MM.1S (cell line): ENCODE measurements at regions not wholly inside any gene's neighbourhood (a gene's known extent, or its start where the extent isn't known, plus 50 kb on each side); places are given as distances from the start of the nearest gene placed in this dataset.

Experiments used
- DNase-seq: peaks from one replicate; pipeline ENCODE4 v3.0.0-alpha.2; 2015
- H2AFZ ChIP-seq: fragments of 300-600 bp; sonication (generic); 2 replicates; pipeline ENCODE4 v1.6.0; 2016; ENCODE audit warnings: antibody characterized with exemption, low read length
- H3F3A ChIP-seq: fragments of 300-600 bp; sonication (generic); 2 replicates; pipeline ENCODE4 v1.6.1; 2016; ENCODE audit warnings: mild to moderate bottlenecking, antibody characterized with exemption, low read length, moderate library complexity, mixed read lengths; ENCODE audit not compliant: insufficient read depth
- H3K27ac ChIP-seq: fragments of 300-600 bp; sonication (generic); 2 replicates; pipeline ENCODE4 v1.5.1; 2016; ENCODE audit warnings: mild to moderate bottlenecking, low read length
- H3K27me3 ChIP-seq: fragments of 300-600 bp; sonication (generic); replicated peaks from 2 replicates; pipeline ENCODE4 v1.6.0; 2016; ENCODE audit warnings: low read length; ENCODE audit not compliant: insufficient read depth
- H3K36me3 ChIP-seq: fragments of 300-600 bp; sonication (generic); replicated peaks from 2 replicates; pipeline ENCODE4 v1.6.1; 2016; ENCODE audit warnings: mild to moderate bottlenecking, low read length, mixed read lengths; ENCODE audit not compliant: insufficient read depth
- H3K4me1 ChIP-seq: fragments of 300-600 bp; sonication (generic); 2 replicates; pipeline ENCODE4 v1.6.1; 2016; ENCODE audit warnings: low read length, mixed read lengths
- H3K4me2 ChIP-seq: fragments of 300-600 bp; sonication (generic); 2 replicates; pipeline ENCODE4 v1.6.0; 2016; ENCODE audit warnings: low read depth, low read length
- H3K4me3 ChIP-seq: fragments of 300-600 bp; sonication (generic); 2 replicates; pipeline ENCODE4 v1.5.1; 2016; ENCODE audit warnings: low read length, mixed read lengths
- H3K79me2 ChIP-seq: fragments of 300-600 bp; sonication (generic); 2 replicates; pipeline ENCODE4 v1.6.1; 2016; ENCODE audit warnings: mixed run types, low read length, mixed read lengths
- H3K9ac ChIP-seq: fragments of 300-600 bp; sonication (generic); 2 replicates; pipeline ENCODE4 v1.6.1; 2016; ENCODE audit warnings: low read length, mixed read lengths
- H3K9me2 ChIP-seq: fragments of 300-600 bp; sonication (generic); replicated peaks from 2 replicates; pipeline ENCODE4 v1.6.1; 2016; ENCODE audit warnings: mild to moderate bottlenecking, low read length, mixed read lengths; ENCODE audit not compliant: insufficient read depth
- H3K9me3 ChIP-seq: fragments of 300-600 bp; sonication (generic); replicated peaks from 2 replicates; pipeline ENCODE4 v1.6.1; 2016; ENCODE audit warnings: mild to moderate bottlenecking, low read length, mixed read lengths; ENCODE audit not compliant: insufficient read depth
- H4K20me1 ChIP-seq: fragments of 300-600 bp; sonication (generic); 2 replicates; pipeline ENCODE4 v1.6.1; 2016; ENCODE audit warnings: mild to moderate bottlenecking, low read length, moderate library complexity, mixed read lengths; ENCODE audit not compliant: insufficient read depth
- EZH2 ChIP-seq: fragments of 300-600 bp; sonication (generic); optimal IDR thresholded peaks from 2 replicates; pipeline ENCODE3; 2017; ENCODE audit warnings: low read depth, mild to moderate bottlenecking, antibody characterized with exemption, low read length, mixed read lengths
- EZH2phosphoT487 ChIP-seq: fragments of 300-600 bp; sonication (generic); IDR thresholded peaks from 2 replicates; pipeline ENCODE4 v1.6.1; 2018; ENCODE audit warnings: antibody characterized with exemption, low read length
- TF ChIP-seq, protein P1 (sequence below): fragments of 300-600 bp; sonication (generic); IDR thresholded peaks from 2 replicates; pipeline ENCODE4 v1.5.1; 2016; ENCODE audit warnings: antibody characterized with exemption, low read length, mixed read lengths

DNA sequence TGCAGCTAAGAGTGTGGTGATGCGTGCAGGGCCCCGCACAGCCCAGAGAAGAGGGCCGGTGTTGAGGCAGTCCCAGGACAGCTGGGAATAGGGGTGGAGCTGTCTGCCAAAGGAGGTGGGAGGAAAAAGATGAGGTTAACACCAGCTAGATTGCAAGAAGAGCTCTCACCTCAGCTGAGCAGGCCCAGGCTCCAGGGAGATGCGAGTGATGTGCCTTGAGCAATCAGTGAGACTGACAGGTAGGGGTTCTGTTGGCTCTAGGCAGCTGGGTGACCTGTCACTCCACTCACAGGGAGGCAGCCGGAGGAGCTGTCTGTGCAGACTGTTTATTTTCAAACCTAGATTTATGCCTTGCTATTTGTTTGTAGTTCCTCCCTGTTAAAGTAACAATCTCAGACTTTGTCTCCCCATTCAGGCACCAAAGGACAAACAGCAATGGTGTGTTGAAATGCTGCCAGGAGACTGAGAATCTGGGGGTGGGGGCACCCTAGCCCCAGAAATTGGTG lies 205.1 kb upstream of the CXCL12 start:
- H3K9me3 ChIP-seq: no peaks in the 10 kb centered on the region
- H4K20me1 ChIP-seq: no peaks in the 10 kb centered on the region
- H3K4me2 ChIP-seq: no peak overlapping the region
- no peaks in the 10 kb centered on the region for H3K27me3 ChIP-seq
- H3K36me3 ChIP-seq: no peaks in the 10 kb centered on the region
- H3K9me2 ChIP-seq: no peaks in the 10 kb centered on the region
- no peak overlapping the region for H3K9ac ChIP-seq
- H2AFZ ChIP-seq: no peak overlapping the region
- no peaks in the 10 kb centered on the region for H3K4me1 ChIP-seq
- no peaks in the 10 kb centered on the region for H3K79me2 ChIP-seq
- DNase-seq: no peak
- no peaks in the 10 kb centered on the region for H3F3A ChIP-seq
- no peak overlapping the region for H3K4me3 ChIP-seq
- TF ChIP-seq EZH2 (no peak), EZH2phosphoT487 (no peak)
- TF ChIP-seq, protein P1, sequence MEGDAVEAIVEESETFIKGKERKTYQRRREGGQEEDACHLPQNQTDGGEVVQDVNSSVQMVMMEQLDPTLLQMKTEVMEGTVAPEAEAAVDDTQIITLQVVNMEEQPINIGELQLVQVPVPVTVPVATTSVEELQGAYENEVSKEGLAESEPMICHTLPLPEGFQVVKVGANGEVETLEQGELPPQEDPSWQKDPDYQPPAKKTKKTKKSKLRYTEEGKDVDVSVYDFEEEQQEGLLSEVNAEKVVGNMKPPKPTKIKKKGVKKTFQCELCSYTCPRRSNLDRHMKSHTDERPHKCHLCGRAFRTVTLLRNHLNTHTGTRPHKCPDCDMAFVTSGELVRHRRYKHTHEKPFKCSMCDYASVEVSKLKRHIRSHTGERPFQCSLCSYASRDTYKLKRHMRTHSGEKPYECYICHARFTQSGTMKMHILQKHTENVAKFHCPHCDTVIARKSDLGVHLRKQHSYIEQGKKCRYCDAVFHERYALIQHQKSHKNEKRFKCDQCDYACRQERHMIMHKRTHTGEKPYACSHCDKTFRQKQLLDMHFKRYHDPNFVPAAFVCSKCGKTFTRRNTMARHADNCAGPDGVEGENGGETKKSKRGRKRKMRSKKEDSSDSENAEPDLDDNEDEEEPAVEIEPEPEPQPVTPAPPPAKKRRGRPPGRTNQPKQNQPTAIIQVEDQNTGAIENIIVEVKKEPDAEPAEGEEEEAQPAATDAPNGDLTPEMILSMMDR: no peak
- H3K27ac ChIP-seq: no peak overlapping the region

DNA sequence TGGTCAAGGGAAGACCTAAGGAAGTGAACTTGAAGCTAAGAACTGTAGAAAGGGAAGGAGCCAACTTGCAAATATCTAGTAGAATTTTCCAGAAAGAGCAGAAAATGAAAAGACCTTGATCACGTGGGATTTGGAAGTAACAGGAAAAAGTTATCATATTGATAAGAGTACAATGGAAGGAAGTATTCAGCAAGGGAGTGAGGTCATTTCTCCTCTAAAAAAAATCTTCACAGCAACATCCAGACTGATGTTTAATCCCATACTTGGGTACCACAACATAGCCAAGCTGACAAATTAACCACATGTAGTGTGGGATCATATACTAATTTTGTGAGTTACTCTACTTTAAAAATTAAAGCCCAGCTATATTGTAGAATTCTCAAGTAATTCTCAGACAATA lies 207.0 kb upstream of the CXCL12 start:
- no peak overlapping the region for H3K4me3 ChIP-seq
- H4K20me1 ChIP-seq: no peaks in the 10 kb centered on the region
- TF ChIP-seq EZH2phosphoT487 (no peak), EZH2 (no peak)
- TF ChIP-seq, protein P1: no peak
- H3F3A ChIP-seq: no peaks in the 10 kb centered on the region
- no peaks in the 10 kb centered on the region for H3K9me2 ChIP-seq
- H3K9me3 ChIP-seq: no peaks in the 10 kb centered on the region
- H3K79me2 ChIP-seq: no peaks in the 10 kb centered on the region
- H3K27ac ChIP-seq: no peak overlapping the region
- no peaks in the 10 kb centered on the region for H3K27me3 ChIP-seq
- H3K4me2 ChIP-seq: no peak overlapping the region
- DNase-seq: no peak
- no peaks in the 10 kb centered on the region for H3K36me3 ChIP-seq
- H3K4me1 ChIP-seq: no peaks in the 10 kb centered on the region
- H3K9ac ChIP-seq: no peak overlapping the region
- no peak overlapping the region for H2AFZ ChIP-seq

DNA sequence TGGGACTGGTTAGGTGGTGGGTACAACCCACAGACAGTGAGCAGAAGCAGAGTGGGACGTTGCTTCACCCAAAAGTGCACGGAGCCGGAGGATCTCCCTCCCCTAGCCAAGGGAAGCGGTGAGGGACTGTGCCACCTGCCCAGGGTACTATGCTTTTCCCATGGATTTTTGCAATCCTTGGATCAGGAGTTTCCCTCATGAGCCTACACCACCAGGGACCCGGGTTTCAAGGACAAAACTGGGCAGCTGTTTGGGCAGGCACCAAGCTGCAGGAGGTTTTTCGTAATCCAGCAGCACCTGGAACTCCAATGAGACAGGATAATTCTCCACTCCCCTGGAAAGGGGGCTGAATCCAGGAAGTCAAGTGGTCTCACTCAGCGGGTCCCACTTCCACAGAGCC lies 209.1 kb upstream of the CXCL12 start:
- H3K4me2 ChIP-seq: no peak overlapping the region
- no peaks in the 10 kb centered on the region for H3F3A ChIP-seq
- H3K9ac ChIP-seq: no peak overlapping the region
- TF ChIP-seq EZH2phosphoT487 (no peak), EZH2 (no peak)
- TF ChIP-seq, protein P1: no peak
- H3K4me1 ChIP-seq: no peaks in the 10 kb centered on the region
- no peak overlapping the region for H2AFZ ChIP-seq
- no peaks in the 10 kb centered on the region for H3K79me2 ChIP-seq
- DNase-seq: no peak
- no peaks in the 10 kb centered on the region for H3K9me2 ChIP-seq
- no peaks in the 10 kb centered on the region for H3K27me3 ChIP-seq
- no peaks in the 10 kb centered on the region for H3K9me3 ChIP-seq
- H3K27ac ChIP-seq: no peak overlapping the region
- H4K20me1 ChIP-seq: no peaks in the 10 kb centered on the region
- H3K4me3 ChIP-seq: no peak overlapping the region
- H3K36me3 ChIP-seq: no peaks in the 10 kb centered on the region
